ENCODE measurements at regions not wholly inside any gene's neighbourhood (a gene's known extent, or its start where the extent isn't known, plus 50 kb on each side); places are given as distances from the start of the nearest gene placed in this dataset.
"Not testable (repeated sequence)": the region's sequence is repeated elsewhere in the genome, so short reads cannot be mapped to it uniquely, and the experiment has no call there.

DNA sequence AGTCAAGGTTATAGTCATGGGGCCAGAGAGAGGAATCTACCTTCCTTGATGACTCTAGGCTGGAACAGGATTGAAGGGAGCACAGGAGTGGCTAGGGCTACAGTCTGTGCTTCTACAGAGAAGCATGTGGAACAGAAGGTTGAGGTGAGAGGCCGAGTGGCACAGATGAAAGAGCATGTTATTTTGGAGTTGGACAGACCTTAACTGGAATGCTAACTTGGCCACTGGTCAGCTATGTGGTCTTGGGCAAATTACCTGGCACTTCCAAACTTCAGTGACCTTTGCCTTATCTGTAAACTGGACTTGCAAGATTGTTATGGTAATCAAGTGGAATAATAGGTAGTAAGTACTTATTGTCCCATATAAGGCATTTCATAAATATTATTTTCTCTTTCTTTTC, 252.7 kb downstream of the KCNRG start:
- DNase-seq (ENCODE audit: low read depth, low spot score), result no peak

DNA sequence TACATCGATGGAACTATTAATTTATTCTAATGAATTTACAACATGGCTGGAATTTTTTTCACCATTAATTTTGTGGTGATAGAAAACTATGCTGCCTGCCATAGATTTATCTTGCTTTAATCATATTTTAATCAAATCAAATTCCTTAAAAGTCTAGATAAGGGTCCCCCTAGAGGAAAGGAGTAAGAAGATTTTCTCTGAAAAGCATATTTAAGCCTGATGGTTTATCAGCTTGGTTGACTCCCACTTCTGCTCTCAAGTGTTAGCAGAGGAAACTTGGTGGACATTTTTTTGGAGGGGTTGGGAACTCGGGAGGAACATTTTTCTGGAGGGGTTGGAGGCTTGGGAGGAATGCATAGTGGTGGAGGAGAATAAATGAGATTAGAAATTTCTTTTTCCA, 253.3 kb downstream of the KCNRG start:
- DNase-seq (ENCODE audit: low read depth, low spot score), result no peak

DNA sequence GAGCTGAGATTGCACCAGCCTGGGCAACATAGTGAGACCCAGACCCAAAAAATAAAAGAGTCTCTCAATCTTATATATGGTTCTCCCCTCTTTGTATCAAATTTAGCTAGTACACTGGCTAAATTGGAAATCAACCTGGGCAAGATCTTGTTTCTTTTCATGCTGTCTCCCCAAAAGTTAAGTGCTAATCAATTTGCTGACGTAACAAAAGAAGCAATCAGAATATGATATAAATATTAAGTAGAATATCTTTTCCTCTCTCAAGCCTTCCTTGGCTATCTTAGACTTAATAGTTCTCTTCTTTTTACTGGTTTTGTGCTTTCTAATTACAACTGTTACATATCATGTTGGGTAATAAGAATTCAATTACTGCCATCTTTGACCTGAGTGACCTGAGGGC, 258.9 kb downstream of the KCNRG start:
- DNase-seq (ENCODE audit: low read depth, low spot score), result no peak

DNA sequence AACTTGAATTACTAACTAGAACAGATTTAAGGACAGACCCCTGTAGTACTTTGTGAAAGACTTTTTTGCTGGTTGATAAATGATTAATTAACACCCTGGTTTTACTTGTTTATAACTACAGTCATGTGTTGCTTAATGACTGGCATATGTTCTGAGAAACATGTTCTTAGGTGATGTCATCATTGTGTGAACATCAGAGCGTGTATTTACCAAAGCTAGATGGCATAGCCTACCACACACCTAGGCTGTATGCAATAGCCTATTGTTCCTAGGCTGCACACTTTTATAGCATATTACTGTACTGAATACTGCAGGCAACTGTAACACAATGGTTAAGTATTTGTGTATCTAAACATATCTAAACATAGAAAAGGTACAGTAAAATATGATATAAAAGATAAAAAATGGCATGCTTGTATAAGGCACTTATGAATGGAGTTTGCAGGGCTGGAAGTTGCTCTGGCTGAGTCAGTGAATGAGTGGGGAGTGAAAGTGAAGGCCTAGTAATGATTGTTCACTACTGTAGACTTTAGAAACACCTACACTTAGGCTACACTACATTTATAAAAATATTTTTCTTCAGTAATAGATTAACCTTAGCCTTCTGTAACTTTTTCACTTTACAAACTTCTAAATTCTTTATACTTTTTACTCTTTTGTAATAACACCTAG, 260.3 kb downstream of the KCNRG start:
- DNase-seq (ENCODE audit: low read depth, low spot score), result no peak

DNA sequence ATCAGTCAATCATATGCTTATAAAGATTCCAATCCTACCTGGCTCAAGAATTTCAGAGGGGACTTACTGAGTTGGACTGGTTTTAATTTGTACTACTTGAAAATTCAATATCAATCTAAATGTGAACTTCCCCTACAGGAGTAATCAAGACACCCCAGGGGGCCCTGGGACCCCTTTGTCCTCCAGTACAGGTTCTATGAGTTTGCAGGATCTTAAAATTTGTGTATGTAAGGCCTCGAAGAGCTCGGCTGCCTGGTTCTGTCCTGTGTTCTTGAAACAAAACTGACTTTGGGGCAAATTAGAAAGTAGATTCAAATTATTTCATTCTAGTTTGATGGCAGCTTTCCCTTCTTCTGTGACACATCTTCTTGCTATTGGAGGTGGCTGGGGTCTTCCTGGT, 261.3 kb downstream of the KCNRG start:
- DNase-seq (ENCODE audit: low read depth, low spot score), result no peak

DNA sequence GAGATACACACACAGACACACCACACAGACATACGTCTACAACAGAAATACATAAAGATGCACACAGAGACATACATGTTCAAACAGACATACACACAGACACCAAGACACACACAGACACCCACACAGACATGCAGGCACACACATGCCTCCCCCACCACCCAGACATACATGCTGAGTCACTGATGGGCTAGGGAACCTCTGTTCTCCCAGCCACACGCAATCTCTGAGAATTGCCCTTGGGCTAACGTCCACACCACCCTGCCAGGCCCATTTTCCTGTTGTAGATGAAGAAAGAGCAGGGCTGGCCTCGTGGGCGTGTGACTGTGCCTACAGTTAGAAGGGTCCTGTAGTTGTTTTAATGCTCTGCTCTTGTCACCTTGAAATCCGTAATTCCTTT, 261.9 kb downstream of the KCNRG start:
- no peak for DNase-seq (ENCODE audit: low read depth, low spot score)

DNA sequence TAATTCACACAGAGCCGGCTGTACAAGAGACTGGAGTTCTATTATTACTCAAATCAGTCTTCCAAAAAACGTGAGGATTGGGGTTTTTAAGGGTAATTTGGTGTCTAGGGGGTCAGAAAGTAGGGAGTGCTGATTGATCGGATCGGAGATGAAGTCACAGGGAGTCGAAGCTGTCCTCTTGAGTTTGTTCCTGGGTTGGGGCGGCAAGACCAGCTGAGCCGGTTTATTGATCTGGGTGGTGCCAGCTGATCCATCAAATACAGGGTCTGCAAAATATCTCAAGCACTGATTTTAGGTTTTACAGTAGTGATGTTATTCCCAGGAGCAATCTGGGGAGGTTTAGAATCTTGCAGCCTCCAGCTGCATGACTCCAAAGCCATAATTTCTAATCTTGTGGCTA, 262.7 kb downstream of the KCNRG start:
- DNase-seq (ENCODE audit: low read depth, low spot score), result no peak

DNA sequence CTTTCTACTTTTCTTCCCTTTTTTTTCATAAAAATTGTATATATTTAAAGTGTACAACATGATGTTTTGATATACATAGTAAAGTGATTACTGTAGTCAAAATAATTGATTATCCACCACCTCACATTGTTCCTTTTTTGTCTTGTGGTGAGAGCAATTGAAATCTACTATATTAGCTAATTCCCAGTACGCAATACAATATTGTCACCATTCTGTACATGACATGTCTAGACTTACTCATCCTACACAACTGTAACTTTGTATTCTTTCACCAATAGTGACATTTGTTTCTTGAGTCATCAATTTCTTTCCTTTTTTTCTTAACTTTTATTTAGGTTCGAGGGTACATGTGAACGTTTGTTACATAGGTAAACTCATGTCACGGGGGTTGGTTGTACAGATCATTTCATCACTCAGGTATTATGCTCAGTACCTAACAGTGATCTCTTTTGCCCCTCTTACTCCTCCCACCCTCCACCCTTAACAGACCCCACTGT, 265.2 kb downstream of the KCNRG start:
- no peak for DNase-seq (ENCODE audit: low read depth, low spot score)

DNA sequence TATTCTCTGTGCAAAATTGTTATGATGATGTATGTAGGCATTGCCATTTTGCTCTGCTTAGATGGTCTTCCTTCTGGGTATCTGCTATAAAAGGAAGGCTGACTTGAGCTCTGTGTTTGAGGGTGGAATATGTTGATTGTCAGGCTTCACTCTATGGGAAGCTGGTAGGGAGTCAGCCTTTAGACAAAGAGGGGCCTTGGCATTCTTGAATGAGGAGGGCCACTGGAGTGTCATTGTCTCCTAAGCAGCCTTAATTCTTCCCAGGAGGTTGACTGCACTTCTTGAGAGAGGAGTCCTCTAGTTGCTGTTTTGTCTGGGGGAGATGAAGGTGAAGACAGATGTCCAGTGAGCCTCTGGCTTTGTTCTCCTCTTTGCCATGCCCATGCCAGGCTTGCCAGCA, 266.8 kb downstream of the KCNRG start:
- DNase-seq (ENCODE audit: low read depth, low spot score), result no peak

DNA sequence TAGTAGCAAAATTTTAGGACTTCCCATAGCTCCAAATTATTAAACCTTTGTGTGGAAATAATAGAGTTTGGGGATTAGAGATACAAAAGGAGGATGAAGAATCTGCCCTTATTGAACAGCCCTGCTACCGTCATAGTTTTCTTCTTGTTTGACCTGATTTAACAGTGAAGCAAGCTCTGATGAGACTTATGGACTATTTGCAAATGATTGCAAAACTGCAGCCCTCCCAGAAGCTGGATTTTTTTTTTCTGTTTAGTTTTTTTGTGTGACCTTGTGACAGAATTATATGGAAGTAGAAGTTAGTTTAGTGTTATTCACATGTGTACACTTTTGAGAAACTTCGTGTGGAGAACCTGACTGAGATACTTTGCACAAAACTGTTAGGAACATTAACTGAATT, 267.8 kb downstream of the KCNRG start:
- DNase-seq (ENCODE audit: low read depth, low spot score), result no peak

DNA sequence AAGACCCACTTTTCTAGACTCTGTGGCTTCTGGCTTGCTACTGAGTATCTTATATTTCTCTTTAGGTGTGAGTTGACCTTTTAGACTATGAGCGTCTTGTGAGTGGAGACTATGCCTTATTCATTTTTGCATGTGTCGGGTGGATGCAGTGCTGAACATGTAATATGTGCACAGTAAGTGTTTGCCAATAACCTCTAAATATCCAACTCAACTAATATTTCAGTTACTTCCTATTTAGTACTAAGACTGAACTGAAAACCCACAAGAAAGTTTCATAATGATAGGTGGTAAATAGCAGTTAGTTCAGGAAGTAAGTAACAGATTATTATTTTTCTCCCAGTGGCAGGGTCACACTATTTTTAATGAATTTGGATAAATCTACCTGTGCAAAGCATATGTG, 269.3 kb downstream of the KCNRG start:
- DNase-seq (ENCODE audit: low read depth, low spot score), result no peak

DNA sequence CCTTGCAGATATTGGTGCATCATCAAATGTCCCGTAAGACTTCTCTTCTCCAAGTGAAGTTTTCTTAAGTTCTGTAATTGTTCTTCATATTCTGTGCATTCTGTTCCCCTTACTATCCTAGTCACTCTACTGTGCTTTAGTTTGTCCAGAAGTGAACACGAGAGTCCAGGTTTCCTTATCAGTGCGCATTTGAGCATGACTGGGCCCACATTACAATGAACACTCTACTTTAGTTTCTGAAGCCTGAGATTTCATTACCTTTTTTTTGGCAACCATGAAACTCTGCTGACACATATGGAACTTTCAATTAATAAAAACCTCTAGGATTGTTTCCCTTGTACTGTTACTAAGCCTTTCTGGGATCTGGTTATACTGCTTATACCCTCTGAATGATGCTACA, 270.0 kb downstream of the KCNRG start:
- no peak for DNase-seq (ENCODE audit: low read depth, low spot score)

DNA sequence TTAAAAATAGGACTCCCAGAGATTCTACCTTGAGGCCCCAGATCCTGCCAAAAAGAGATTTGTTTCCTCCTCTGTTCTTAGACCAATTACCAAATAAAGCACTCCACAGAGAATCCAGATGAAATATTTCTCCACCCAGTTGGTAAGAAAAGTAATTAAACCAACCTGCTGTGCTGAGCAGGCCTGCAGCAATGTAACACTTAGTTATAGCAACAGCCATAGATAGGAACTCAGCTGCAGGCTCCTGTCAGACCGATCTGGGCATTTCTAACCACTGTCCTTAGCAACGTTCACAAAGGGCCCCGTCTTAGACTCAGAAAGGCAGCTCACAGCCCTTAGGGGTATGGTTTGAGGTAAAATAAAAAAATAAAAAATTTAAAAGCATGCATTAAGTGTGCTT, 271.1 kb downstream of the KCNRG start:
- DNase-seq (ENCODE audit: low read depth, low spot score), result no peak

DNA sequence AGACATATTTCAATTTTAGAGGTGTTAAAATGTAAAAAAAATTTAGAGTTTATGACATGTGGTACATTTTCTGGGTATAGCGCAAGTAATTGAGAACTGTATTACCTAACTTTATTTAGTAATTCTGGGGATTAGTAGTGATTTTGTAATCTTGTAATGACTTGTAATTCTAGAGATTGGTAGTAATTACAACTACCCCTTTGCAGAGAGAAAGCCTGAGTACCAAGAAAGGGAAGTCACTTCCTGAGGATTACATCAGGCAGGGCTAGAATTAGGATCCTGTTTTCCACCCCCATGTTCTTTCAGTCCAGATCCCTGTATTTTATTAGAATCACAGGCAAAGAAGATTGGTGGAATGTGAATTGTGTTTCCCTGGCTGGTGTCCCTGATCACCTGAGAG, 274.9 kb downstream of the KCNRG start:
- no peak for DNase-seq (ENCODE audit: low read depth, low spot score)

DNA sequence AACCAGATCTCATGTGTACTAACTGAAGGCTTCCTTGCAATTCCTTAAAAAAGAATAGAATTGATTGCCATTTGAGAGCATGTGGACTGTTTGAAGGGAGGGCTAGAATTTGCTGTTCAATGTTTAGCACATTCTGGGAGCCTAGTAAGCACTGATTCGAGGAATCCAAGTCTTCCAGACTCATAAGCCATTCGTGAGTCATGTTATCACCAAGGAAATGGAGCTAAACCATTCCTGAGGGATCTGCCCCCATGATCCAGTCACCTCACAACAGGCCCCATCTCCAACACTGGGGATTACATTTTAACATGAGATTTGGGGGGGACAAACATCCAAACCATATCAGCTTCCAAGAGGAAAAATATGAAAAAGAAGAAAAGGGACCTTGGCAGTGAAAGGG, 276.4 kb downstream of the KCNRG start:
- DNase-seq (ENCODE audit: low read depth, low spot score), result no peak

DNA sequence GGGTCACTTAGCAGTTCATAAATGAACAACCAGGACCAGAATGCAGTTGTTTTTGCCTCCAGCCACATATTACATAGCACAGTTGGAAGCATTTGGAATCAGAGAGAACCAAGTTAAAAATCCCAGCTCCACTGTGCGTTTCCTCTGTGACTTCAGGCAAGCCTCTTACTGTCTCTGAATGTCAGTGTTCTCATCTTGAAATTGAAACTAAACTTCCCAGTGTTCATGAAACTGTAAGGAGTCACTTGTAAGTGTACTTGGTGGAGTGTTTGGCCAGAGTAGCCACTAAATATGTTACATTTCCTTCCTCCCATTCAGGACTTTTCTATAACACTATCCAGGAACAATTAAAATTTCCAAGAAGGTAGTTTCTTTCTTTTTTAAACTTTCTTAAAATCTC, 276.8 kb downstream of the KCNRG start:
- DNase-seq (ENCODE audit: low read depth, low spot score), result no peak

DNA sequence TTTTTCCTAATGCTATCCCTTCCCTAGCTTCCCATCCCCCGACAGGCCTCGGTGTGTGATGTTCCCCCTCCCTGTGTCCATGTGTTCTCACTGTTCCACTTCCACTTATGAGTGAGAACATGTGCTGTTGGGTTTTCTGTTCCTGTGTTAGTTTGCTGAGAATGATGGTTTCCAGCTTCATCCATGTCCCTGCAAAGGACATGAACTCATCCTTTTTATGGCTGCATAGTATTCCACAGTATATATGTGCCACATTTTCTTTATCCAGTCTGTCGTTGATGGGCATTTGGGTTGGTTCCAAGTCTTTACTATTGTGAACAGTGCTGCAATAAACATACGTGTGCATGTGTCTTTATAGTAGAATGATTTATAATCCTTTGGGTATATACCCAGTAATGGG, 279.2 kb downstream of the KCNRG start:
- not testable (repeated sequence) for DNase-seq (ENCODE audit: low read depth, low spot score)

DNA sequence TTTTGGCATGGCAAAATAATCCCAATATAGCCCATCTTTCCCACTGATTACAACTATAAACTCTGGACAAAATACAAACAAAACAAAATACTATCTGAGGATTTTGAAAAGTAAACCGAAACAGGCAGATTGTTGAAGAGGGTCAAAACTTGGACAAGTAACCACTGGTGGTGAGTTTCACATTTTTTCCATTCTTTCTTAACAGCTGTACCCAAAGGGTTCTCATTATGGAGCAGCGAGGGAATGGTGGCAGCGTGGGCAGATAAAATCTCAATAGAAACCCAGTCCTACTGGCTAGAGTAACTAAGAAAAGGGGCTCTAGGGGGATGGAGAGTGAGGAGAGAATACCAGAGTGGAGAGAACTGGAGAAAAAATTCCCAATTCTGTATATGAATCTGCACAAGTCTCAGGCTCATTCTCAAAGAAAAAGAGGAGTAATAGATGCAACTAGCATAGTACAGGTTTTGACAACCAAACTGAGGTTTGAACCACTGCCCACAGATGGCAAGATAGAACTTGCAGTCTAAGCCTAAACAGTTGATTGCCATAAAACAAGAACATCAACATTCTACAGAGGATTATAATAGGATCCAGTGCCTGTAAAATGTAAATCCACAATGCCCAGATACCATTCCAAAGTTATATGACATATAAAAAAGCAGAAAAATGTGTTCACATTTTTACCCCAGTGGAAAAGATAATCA, 284.5 kb downstream of the KCNRG start:
- DNase-seq (ENCODE audit: low read depth, low spot score), result no peak

DNA sequence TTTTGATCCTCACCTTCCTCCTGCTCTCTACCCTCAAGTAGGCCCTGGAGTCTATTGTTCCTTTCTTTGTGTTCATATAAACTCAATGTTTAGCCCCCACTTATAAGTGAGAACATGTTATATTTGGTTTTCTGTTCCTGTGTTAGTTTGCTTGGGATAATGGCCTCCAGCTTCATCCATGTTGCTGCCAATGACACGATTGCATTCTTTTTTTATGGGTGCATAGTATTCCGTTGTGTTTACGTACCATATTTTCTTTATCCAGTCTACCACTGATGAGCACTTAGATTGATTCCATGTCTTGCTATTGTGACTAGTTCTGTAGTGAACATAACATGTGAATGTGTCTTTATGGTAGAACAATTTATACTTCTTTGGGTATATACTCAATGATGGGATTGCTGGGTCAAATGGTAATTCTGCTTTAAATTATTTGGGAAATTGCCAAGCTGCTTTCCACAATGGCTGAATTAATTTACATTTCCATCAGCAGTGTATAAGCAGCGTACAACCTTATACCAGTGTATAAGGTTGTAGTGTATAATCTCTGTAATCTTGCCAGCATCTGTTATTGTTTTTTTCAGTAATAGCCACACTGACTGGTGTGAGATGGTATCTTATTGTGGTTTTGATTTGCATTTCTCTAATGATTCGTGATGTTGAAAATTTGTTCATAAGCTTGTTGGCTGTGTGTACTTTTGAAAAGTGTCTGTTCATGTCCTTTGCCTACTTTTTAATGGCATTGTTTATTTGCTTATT, 288.9 kb downstream of the KCNRG start:
- no peak for DNase-seq (ENCODE audit: low read depth, low spot score)

DNA sequence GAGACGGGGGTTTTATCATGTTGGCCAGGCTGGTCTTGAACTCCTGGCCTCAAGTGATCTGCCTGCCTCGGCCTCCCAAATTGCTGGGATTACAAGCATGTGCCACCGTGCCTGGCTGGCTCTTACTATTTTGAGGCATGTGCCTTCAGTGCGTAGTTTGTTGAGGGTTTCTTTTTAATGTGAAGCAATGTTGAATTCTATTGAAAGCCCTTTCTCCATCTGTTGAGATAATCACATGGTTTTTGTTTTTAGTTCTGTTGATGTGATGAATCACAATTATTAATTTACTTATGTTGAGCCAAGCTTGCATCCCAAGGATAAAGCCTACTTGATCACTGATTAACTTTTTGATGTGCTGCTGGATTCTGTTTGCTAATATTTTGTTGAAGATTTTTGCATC, 290.9 kb downstream of the KCNRG start:
- no peak for DNase-seq (ENCODE audit: low read depth, low spot score)

DNA sequence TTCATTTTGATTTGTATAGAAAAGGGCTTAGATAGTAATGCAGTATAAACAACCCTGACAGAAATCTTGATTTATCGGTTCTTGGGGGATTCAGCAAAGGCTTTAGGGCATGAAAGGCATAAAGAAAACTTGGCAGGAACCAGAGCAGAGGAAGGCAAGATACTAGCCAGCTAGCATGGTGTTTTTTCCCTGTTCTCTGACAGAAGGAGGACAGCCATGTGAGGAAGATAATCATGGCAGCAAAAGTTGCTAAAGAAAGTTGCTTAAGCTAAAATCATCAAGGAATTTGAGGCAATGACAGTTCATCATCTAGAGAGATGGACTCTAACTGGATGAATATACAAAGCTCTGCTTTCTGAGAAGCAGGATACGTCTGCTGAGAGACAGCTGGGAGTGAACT, 294.1 kb downstream of the KCNRG start:
- DNase-seq (ENCODE audit: low read depth, low spot score), result no peak

DNA sequence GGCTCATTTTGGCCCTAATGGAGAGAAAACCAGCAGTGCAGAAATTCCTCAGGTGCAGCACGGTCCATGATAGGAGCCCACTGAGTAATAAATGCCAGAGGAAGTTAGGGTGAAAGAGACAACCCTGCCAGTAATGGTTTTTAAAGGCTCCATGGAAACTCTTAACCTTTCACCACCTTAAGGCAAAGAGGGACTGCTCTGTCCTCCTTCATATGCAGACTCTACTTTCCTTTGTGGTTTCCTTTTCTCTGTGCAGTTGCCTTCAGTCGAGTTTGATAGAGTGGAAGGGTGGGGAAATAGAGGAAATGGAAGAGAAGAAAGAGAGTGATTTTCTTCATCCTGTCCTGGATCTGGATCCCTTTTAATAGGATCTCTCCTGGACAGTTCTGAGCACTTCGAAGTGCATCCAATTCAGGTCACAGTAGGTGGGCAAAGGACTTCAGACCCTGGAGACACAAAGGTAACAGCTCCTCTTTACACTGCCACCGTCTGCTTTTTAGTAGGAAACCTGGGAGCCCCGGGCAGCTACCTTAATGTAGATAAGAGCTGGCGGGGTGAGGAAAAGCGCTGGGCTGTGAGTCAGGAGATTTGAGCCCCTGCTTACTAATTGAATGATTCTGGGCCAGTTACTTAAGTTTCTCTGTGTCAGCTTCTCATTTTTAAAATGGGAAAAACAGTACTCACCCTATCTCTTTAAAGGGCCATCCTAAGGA, 294.8 kb downstream of the KCNRG start:
- DNase-seq (ENCODE audit: low read depth, low spot score), result no peak

Data from brain pericyte (primary cell).